Ishikawa (cell line): ENCODE measurements at regions not wholly inside any gene's neighbourhood (a gene's known extent, or its start where the extent isn't known, plus 50 kb on each side); places are given as distances from the start of the nearest gene placed in this dataset.

Source experiments
- CEBPB ChIP-seq: IDR thresholded peaks from 2 replicates; pipeline ENCODE4 v1.6.1; 2012
- CREB1 ChIP-seq: IDR thresholded peaks from 2 replicates; pipeline ENCODE4 v1.6.1; 2012; ENCODE audit warnings: low read depth
- EGR1 ChIP-seq: IDR thresholded peaks from 2 replicates; pipeline ENCODE4 v1.6.1; 2012
- EP300 ChIP-seq: IDR thresholded peaks from 2 replicates; pipeline ENCODE4 v1.6.1; 2012; ENCODE audit warnings: borderline replicate concordance
- FOXM1 ChIP-seq: IDR thresholded peaks from 2 replicates; pipeline ENCODE4 v1.6.1; 2012; ENCODE audit warnings: low read depth, borderline replicate concordance
- MAX ChIP-seq: IDR thresholded peaks from 2 replicates; pipeline ENCODE4 v1.6.1; 2012
- NFIC ChIP-seq: IDR thresholded peaks from 2 replicates; pipeline ENCODE4 v1.6.1; 2012
- RAD21 ChIP-seq: IDR thresholded peaks from 2 replicates; pipeline ENCODE4 v1.6.1; 2012; ENCODE audit warnings: low read depth
- REST ChIP-seq: IDR thresholded peaks from 2 replicates; pipeline ENCODE4 v1.6.1; 2012; ENCODE audit warnings: low read depth, mild to moderate bottlenecking
- TAF1 ChIP-seq: IDR thresholded peaks from 2 replicates; pipeline ENCODE4 v1.6.1; 2012; ENCODE audit warnings: low read depth, mild to moderate bottlenecking
- TCF12 ChIP-seq: IDR thresholded peaks from 2 replicates; pipeline ENCODE4 v1.6.1; 2012; ENCODE audit warnings: low read depth
- TEAD4 ChIP-seq: IDR thresholded peaks from 2 replicates; pipeline ENCODE4 v1.6.1; 2012
- USF1 ChIP-seq: IDR thresholded peaks from 2 replicates; pipeline ENCODE4 v1.6.1; 2012
- YY1 ChIP-seq: IDR thresholded peaks from 2 replicates; pipeline ENCODE4 v1.6.1; 2012; ENCODE audit warnings: low read depth
- ZBTB7A ChIP-seq: IDR thresholded peaks from 2 replicates; pipeline ENCODE4 v1.6.1; 2012; ENCODE audit warnings: low read depth

- TF ChIP-seq EGR1 (no peak), RAD21 (no peak), REST (no peak), YY1 (no peak), CEBPB (no peak), MAX (no peak), TEAD4 (no peak), ZBTB7A (no peak), TAF1 (no peak), FOXM1 (no peak), CREB1 (no peak), NFIC (no peak), USF1 (no peak), EP300 (no peak), TCF12 (no peak)
Observed at GRCh38 chr15:79218588-79219200, 63.8 kb upstream of the ANKRD34C start.

GRCh38 chr15:79213650-79214049 lies 68.9 kb upstream of the ANKRD34C start:
- TF ChIP-seq RAD21 = no peak
- no peak for TF ChIP-seq EP300
- no peak for TF ChIP-seq REST
- no peak for TF ChIP-seq TEAD4
- TF ChIP-seq MAX = no peak
- TF ChIP-seq CREB1 = no peak

- TF ChIP-seq REST (no peak), FOXM1 (no peak), EP300 (no peak), EGR1 (no peak)
Observed at GRCh38 chr15:79212589-79213157, 69.8 kb upstream of the ANKRD34C start.

- no peak for TF ChIP-seq USF1
- no peak for TF ChIP-seq TCF12
- no peak for TF ChIP-seq CEBPB
- no peak for TF ChIP-seq RAD21
- no peak for TF ChIP-seq TAF1
- TF ChIP-seq YY1 = no peak
- TF ChIP-seq EGR1 = no peak
- TF ChIP-seq EP300 = no peak
- TF ChIP-seq CREB1 = no peak
- TF ChIP-seq ZBTB7A = no peak
- TF ChIP-seq MAX = no peak
- TF ChIP-seq REST = no peak
- no peak for TF ChIP-seq FOXM1
- TF ChIP-seq NFIC = no peak
- TF ChIP-seq TEAD4 = no peak
Observed at GRCh38 chr15:79211481-79211880, 71.0 kb upstream of the ANKRD34C start.
